Endothelial cell of umbilical vein (primary cell): ENCODE measurements at regions not wholly inside any gene's neighbourhood (a gene's known extent, or its start where the extent isn't known, plus 50 kb on each side); places are given as distances from the start of the nearest gene placed in this dataset.

ENCODE experiments used
- BruUV-seq: library from RNA; stranded (reverse); fragments of 400-500 nt; replicated peaks from 2 replicates; lab custom pipeline; 2021; lab: Mats Ljungman, UMichigan
- CTCF ChIA-PET: fragments of 300-600, 350-600 bp; sonication (Branson Sonifier 250); formaldehyde crosslinking; loops from one replicate; lab custom pipeline; 2021; ENCODE audit warnings: antibody characterized with exemption, inconsistent platforms; lab: Charles Lee
- POLR2A ChIA-PET: fragments of 300-600, 350-600 bp; sonication (Branson Sonifier 250); formaldehyde crosslinking; loops from one replicate; lab custom pipeline; 2021; ENCODE audit warnings: antibody characterized with exemption, inconsistent platforms; lab: Charles Lee
- DNase-seq: peaks from one replicate; pipeline ENCODE4 v3.0.0-alpha.2; 2011; ENCODE audit warnings: low read depth, low spot score
- FAIRE-seq: peaks from 2 replicates; lab custom pipeline; 2011; peaks lifted over from hg19 to GRCh38; lab: Jason Lieb, UNC
- H2AFZ ChIP-seq: 2 replicates; pipeline ENCODE4 v1.6.0; 2012; ENCODE audit warnings: low read depth, low read length, control low read depth, inconsistent platforms
- H3K27ac ChIP-seq: 2 replicates; pipeline ENCODE4 v1.5.1; 2011; ENCODE audit warnings: low read depth, mild to moderate bottlenecking, control low read depth, low read length, moderate library complexity; ENCODE audit not compliant: insufficient read depth
- H3K27me3 ChIP-seq, 2 experiments: 2 replicates each; pipeline versions ENCODE4 v1.6.0 to v1.6.1; 2011; ENCODE audit warnings: low read length in 2 of 2, mixed read lengths in 1 of 2; ENCODE audit not compliant: control insufficient read depth in 2 of 2, insufficient read depth in 2 of 2
- H3K36me3 ChIP-seq, 2 experiments: 2 replicates in 1 of 2; 3 replicates in 1 of 2; pipeline ENCODE4 v1.5.1; 2011; ENCODE audit warnings: low read length in 2 of 2, mild to moderate bottlenecking in 1 of 2, moderate library complexity in 1 of 2; ENCODE audit not compliant: control insufficient read depth in 2 of 2, insufficient read depth in 2 of 2; ENCODE audit errors: extremely low read depth in 1 of 2
- H3K4me1 ChIP-seq: 3 replicates; pipeline ENCODE4 v1.5.1; 2011; ENCODE audit warnings: mild to moderate bottlenecking, low read length; ENCODE audit not compliant: control insufficient read depth, insufficient read depth; ENCODE audit errors: extremely low read depth
- H3K4me2 ChIP-seq: 2 replicates; pipeline ENCODE4 v1.6.1; 2011; ENCODE audit warnings: low read length, control low read depth, mixed read lengths; ENCODE audit not compliant: insufficient read depth
- H3K4me3 ChIP-seq, 3 experiments: fragments of 200-600 bp in 1 of 3; sonication (generic), shearing (Covaris generic) in 1 of 3; replicated peaks in 1 of 3; 2 replicates each; pipeline ENCODE4 v1.5.1; 2011 to 2016; ENCODE audit warnings: control low read depth in 3 of 3, low read length in 3 of 3, mild to moderate bottlenecking in 2 of 3, inconsistent platforms in 1 of 3, low read depth in 1 of 3, moderate library complexity in 1 of 3; ENCODE audit not compliant: insufficient read depth in 1 of 3
- H3K79me2 ChIP-seq: 2 replicates; pipeline ENCODE4 v1.6.0; 2012; ENCODE audit warnings: low read length, inconsistent platforms; ENCODE audit not compliant: control insufficient read depth, insufficient read depth
- H3K9ac ChIP-seq: replicated peaks from 2 replicates; pipeline ENCODE3; 2011; ENCODE audit warnings: low read length, control low read depth; ENCODE audit not compliant: insufficient read depth; ENCODE audit errors: extremely low read depth
- H3K9me1 ChIP-seq: replicated peaks from 3 replicates; pipeline ENCODE4 v1.6.0; 2011; ENCODE audit warnings: mild to moderate bottlenecking, low read length; ENCODE audit not compliant: control insufficient read depth, insufficient read depth; ENCODE audit errors: extremely low read depth
- H3K9me3 ChIP-seq: replicated peaks from 2 replicates; pipeline ENCODE4 v1.5.1; 2012; ENCODE audit warnings: low read length, inconsistent platforms; ENCODE audit not compliant: control insufficient read depth, insufficient read depth
- H4K20me1 ChIP-seq: replicated peaks from 2 replicates; pipeline ENCODE3; 2011; ENCODE audit warnings: mild to moderate bottlenecking, low read length; ENCODE audit not compliant: control insufficient read depth, insufficient read depth; ENCODE audit errors: extremely low read depth
- EZH2 ChIP-seq: IDR thresholded peaks from 2 replicates; pipeline ENCODE4 v1.6.1; 2012; ENCODE audit warnings: borderline replicate concordance, low read depth, mild to moderate bottlenecking, moderate library complexity, low read length, inconsistent platforms; ENCODE audit not compliant: severe bottlenecking
- FOS ChIP-seq: IDR thresholded peaks from 2 replicates; pipeline ENCODE4 v1.6.1; 2011; ENCODE audit warnings: mild to moderate bottlenecking, low read length, moderate library complexity, borderline replicate concordance; ENCODE audit not compliant: insufficient read depth
- GATA2 ChIP-seq: IDR thresholded peaks from 2 replicates; pipeline ENCODE4 v1.7.0; 2011; ENCODE audit warnings: low read depth, mild to moderate bottlenecking, moderate library complexity, mixed read lengths, low read length; ENCODE audit not compliant: insufficient read length, insufficient read depth
- JUN ChIP-seq: IDR thresholded peaks from 2 replicates; pipeline ENCODE4 v1.6.1; 2011; ENCODE audit warnings: borderline replicate concordance, low read depth; ENCODE audit not compliant: insufficient read length, insufficient read depth
- MYC ChIP-seq: IDR thresholded peaks from one replicate; pipeline ENCODE4 v1.6.1; 2011; ENCODE audit warnings: mild to moderate bottlenecking, low read depth, low read length
- POLR2A ChIP-seq: IDR thresholded peaks from 2 replicates; pipeline ENCODE4 v1.6.1; 2012; ENCODE audit warnings: low read depth, mild to moderate bottlenecking, control low read depth, low read length
- POLR2AphosphoS5 ChIP-seq: IDR thresholded peaks from 2 replicates; pipeline ENCODE4 v1.6.1; 2012; ENCODE audit warnings: low read depth, mild to moderate bottlenecking, control low read depth, low read length, moderate library complexity; ENCODE audit not compliant: insufficient read depth
- dilution Hi-C: fragments of 300-500 bp; cut with MboI; formaldehyde crosslinking; loops from one replicate; pipeline ENCODE4 v1.15.0; 2019; ENCODE audit warnings: low sequenced_read_pairs; ENCODE audit not compliant: extremely low pct_ligation_motif_present
- intact Hi-C: fragments of 100-400 bp; cut with micrococcal nuclease; formaldehyde crosslinking; loops from one replicate; pipeline ENCODE4 v1.10.0; 2022
- TF ChIP-seq, protein P1 (sequence below): IDR thresholded peaks from 2 replicates; pipeline ENCODE4 v1.6.1; 2011; ENCODE audit not compliant: insufficient read depth, insufficient read length
- TF ChIP-seq, protein P2 (sequence below), 2 donors: IDR thresholded peaks; 1 replicate in 1 of 2; 2 replicates in 1 of 2; pipeline ENCODE4 v1.5.1; 2011; ENCODE audit warnings: low read length in 2 of 2, mild to moderate bottlenecking in 2 of 2, moderate library complexity in 2 of 2, control low read depth in 1 of 2, inconsistent platforms in 1 of 2, low read depth in 1 of 2; ENCODE audit not compliant: insufficient read depth in 1 of 2; ENCODE audit errors: extremely low read depth in 1 of 2

GRCh38 chr1:58925247-58925646 lies 141.4 kb upstream of the JUN start:
- Histone ChIP-seq H3K4me2 (no peak overlapping the region), H3K36me3 (no peaks in the 10 kb centered on the region), H3K27me3 (no peaks in the 10 kb centered on the region), H2AFZ (no peak overlapping the region), H3K9ac (no peak overlapping the region), H3K4me3 (no peak overlapping the region), H3K27ac (no peak overlapping the region), H3K9me3 (no peaks in the 10 kb centered on the region), H3K4me1 (no peaks in the 10 kb centered on the region), H4K20me1 (no peaks in the 10 kb centered on the region), H3K9me1 (no peaks in the 10 kb centered on the region), H3K79me2 (no peaks in the 10 kb centered on the region)
- dilution Hi-C loops (no loop called here), intact Hi-C loops (no loop called here)
- ChIA-PET POLR2A (no interaction called here), CTCF (no interaction called here)
- BruUV-seq: no TSS peak
- FAIRE-seq: no peak
- TF ChIP-seq EZH2: no peak
- TF ChIP-seq POLR2A: no peak
- TF ChIP-seq, protein P1, sequence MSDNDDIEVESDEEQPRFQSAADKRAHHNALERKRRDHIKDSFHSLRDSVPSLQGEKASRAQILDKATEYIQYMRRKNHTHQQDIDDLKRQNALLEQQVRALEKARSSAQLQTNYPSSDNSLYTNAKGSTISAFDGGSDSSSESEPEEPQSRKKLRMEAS: no peak
- no peak for TF ChIP-seq MYC
- TF ChIP-seq GATA2: no peak
- TF ChIP-seq POLR2AphosphoS5: no peak
- TF ChIP-seq, protein P2, sequence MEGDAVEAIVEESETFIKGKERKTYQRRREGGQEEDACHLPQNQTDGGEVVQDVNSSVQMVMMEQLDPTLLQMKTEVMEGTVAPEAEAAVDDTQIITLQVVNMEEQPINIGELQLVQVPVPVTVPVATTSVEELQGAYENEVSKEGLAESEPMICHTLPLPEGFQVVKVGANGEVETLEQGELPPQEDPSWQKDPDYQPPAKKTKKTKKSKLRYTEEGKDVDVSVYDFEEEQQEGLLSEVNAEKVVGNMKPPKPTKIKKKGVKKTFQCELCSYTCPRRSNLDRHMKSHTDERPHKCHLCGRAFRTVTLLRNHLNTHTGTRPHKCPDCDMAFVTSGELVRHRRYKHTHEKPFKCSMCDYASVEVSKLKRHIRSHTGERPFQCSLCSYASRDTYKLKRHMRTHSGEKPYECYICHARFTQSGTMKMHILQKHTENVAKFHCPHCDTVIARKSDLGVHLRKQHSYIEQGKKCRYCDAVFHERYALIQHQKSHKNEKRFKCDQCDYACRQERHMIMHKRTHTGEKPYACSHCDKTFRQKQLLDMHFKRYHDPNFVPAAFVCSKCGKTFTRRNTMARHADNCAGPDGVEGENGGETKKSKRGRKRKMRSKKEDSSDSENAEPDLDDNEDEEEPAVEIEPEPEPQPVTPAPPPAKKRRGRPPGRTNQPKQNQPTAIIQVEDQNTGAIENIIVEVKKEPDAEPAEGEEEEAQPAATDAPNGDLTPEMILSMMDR (IDR thresholded peaks at IDR 0.05; ENCODE audit: extremely low read depth in 1 of 2, insufficient read depth in 1 of 2, low read depth in 1 of 2, low read length in 2 of 2): no peak
- no peak for TF ChIP-seq JUN
- no peak for TF ChIP-seq FOS
- no peak for DNase-seq
